Right lobe of liver (tissue), 6 donors: ENCODE measurements at regions not wholly inside any gene's neighbourhood (a gene's known extent, or its start where the extent isn't known, plus 50 kb on each side); places are given as distances from the start of the nearest gene placed in this dataset.
A peak's percentile ranks its signal among the peaks of the same experiment; 100 is the strongest.

Source experiments
- ATAC-seq, 4 donors: fragments of 200-7000 bp; cut with Tn5 transposase; one replicate each; pipeline ENCODE4 v1.9.1; 2020; ENCODE audit warnings: mild to moderate bottlenecking in 4 of 4, moderate library complexity in 4 of 4
- DNase-seq, 3 donors: peaks; one replicate each; pipeline ENCODE4 v3.0.0-alpha.2; 2020
- H3K27ac ChIP-seq, 3 donors: fragments of 200-600 bp; one replicate each; pipeline ENCODE4 v1.8.0; 2022
- H3K27me3 ChIP-seq, 2 donors: fragments of 200-600 bp; one replicate each; pipeline ENCODE4 v1.8.0; 2022
- H3K36me3 ChIP-seq, 4 donors: fragments of 200-600 bp; sonication (generic) in 1 of 4; one replicate each; pipeline versions ENCODE4 v1.5.1 to v1.8.0; 2017 to 2022; ENCODE audit warnings: control low read depth in 1 of 4
- H3K4me1 ChIP-seq, 4 donors: fragments of 200-600 bp; sonication (generic) in 1 of 4; one replicate each; pipeline versions ENCODE4 v1.5.1 to v1.8.0; 2017 to 2022; ENCODE audit warnings: control low read depth in 1 of 4
- H3K4me3 ChIP-seq, 3 donors: fragments of 200-600 bp; one replicate each; pipeline ENCODE4 v1.8.0; 2022
- H3K9me3 ChIP-seq, 4 donors: fragments of 200-600 bp; sonication (generic) in 1 of 4; one replicate each; pipeline versions ENCODE4 v1.5.1 to v1.8.0; 2017 to 2022; ENCODE audit warnings: control low read depth in 1 of 4
- POLR2A ChIP-seq: fragments of 450-650 bp; IDR thresholded peaks from one replicate; pipeline ENCODE4 v1.6.1; 2017; ENCODE audit warnings: antibody characterized with exemption, mild to moderate bottlenecking
- WGBS: methylation state at CpG from one replicate; pipeline ENCODE4 v1.1.6; 2018; ENCODE audit warnings: low coverage, low lambda C conversion rate; ENCODE audit not compliant: insufficient coverage; ENCODE audit errors: missing lambda C conversion rate; 5-methylcytosine and 5-hydroxymethylcytosine counted together
- intact Hi-C, 2 donors: fragments of 100-400 bp; cut with DNase I; formaldehyde crosslinking; loops; one replicate each; pipeline versions ENCODE4 v1.11.2 to v1.14.1; 2022
- TF ChIP-seq, protein P1 (sequence below), 4 donors: fragments of 200-600 bp in 3 of 4; fragments of 450-650 bp in 1 of 4; IDR thresholded peaks; one replicate each; pipeline versions ENCODE4 v1.5.1 to v1.8.0; 2016 to 2022; ENCODE audit warnings: antibody characterized with exemption in 4 of 4, mild to moderate bottlenecking in 2 of 4
- donor health status: DM: no; HTN: yes; CAD: no.
- donor health status: DM: no; HTN: no; CAD: no.
- donor health status: DM: no; HTN: no; CAD: no.
- donor health status: DM: no; HTN: yes; CAD: no.
- donor health status: DM: no; HTN: yes; CAD: no.

DNA sequence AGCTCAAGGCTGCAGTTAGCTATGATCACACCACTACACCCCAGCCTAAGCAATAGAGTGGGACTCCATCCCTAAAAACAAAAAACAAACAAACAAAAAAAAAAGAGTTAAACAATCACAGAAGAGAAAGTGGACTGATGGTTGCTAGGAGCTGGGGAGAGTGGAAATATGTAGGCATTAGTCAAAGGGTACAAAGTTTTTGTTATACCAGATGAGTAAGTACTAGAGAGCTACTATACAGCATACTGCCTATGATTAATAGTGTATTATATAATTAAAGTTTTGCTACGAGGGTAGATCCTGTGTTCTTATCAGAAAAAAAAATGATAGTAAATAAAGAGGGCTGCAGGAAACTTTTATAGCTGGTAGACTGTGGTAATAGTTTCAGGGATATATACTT lies 538.6 kb downstream of the ELAVL2 start:
- intact Hi-C loops = no loop called here
- Histone ChIP-seq H3K4me1 (peaks cover 0 to 16% (median 5%) of the 10 kb centered on the region in 4 donors), H3K36me3 (no peaks in the 10 kb centered on the region), H3K27ac (no peak overlapping the region), H3K27me3 (no peaks in the 10 kb centered on the region), H3K9me3 (no peaks in the 10 kb centered on the region), H3K4me3 (no peak overlapping the region)
- TF ChIP-seq, protein P1, sequence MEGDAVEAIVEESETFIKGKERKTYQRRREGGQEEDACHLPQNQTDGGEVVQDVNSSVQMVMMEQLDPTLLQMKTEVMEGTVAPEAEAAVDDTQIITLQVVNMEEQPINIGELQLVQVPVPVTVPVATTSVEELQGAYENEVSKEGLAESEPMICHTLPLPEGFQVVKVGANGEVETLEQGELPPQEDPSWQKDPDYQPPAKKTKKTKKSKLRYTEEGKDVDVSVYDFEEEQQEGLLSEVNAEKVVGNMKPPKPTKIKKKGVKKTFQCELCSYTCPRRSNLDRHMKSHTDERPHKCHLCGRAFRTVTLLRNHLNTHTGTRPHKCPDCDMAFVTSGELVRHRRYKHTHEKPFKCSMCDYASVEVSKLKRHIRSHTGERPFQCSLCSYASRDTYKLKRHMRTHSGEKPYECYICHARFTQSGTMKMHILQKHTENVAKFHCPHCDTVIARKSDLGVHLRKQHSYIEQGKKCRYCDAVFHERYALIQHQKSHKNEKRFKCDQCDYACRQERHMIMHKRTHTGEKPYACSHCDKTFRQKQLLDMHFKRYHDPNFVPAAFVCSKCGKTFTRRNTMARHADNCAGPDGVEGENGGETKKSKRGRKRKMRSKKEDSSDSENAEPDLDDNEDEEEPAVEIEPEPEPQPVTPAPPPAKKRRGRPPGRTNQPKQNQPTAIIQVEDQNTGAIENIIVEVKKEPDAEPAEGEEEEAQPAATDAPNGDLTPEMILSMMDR (IDR thresholded peaks at IDR 0.05) = no peak
- no peak for TF ChIP-seq POLR2A
- 36% methylated on average over 1 of the region's 1 CpG for WGBS
- DNase-seq = no peak
- ATAC-seq = peak in 1 of 4 donors; percentile 70

DNA sequence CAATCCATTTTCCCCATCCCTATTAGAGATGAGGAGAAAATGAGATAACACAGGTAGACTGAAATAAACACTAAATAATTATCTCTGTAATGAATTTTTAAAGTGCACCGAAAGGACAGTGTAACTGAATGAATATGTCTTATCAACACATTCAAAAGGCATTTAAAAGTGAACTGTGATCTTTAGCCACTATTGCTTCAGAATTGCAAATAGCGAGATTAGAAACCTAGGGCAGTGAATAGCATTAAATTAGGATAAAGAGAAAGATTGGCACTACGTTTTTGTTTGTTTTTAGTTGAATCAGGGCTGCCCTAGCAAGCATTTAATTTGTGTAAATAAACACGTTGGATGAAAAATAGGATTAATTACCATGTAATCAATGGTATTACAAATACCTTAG lies 537.5 kb downstream of the ELAVL2 start:
- intact Hi-C loops = no loop called here
- no peak for TF ChIP-seq POLR2A
- TF ChIP-seq, protein P1 (IDR thresholded peaks at IDR 0.05) = no peak
- peak; percentile 82 to 92 (median 88) for ATAC-seq

DNA sequence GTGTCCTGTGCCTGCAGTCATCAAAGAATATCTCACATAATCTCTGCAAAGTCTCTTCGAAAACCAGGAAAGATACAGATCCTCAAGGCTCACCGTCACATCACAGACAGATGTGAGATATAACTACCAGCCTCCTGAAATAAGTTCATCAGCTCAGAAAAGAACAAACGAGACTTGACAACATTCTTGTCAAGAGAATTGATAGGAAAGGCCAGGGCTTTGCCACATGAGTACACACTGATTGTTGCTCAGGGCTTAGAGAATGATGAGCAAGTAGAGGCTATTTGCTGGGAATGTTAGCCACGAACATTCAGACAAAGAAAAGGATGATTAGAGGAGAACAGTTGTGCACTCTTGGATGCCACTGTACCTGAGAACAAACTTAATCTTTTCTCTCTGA lies 535.1 kb downstream of the ELAVL2 start:
- 62% methylated on average over 4 of the region's 4 CpGs for WGBS
- intact Hi-C loops = no loop called here

More for the DNA sequence above, 537.5 kb downstream of the ELAVL2 start:
- Histone ChIP-seq H3K9me3 (no peaks in the 10 kb centered on the region), H3K27ac (no peak overlapping the region), H3K36me3 (no peaks in the 10 kb centered on the region), H3K4me3 (no peak overlapping the region), H3K27me3 (no peaks in the 10 kb centered on the region), H3K4me1 (peaks cover 0 to 16% (median 5%) of the 10 kb centered on the region in 4 donors)
- 14% methylated on average over 4 of the region's 4 CpGs for WGBS
- DNase-seq = no peak

DNA sequence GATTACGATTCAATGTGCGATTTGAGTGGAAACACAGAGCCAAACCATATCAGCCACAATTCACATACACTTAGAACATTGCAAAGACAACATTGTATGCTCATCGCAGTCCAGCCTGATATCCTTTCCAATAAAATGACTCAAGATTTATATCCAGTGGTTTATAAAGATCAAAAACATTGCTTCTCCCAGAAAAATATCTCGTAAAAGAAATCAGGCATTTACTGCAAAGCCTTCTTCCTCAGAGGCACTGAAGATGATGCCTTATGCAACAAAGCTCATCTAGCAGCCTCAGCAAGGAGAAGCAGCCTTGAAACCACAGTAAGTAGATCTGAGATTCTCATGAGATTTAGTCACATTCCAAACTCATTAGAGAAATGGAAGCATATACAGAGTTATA lies 523.8 kb downstream of the ELAVL2 start:
- intact Hi-C loops = no loop called here
- H3K4me1 ChIP-seq = peaks cover 0 to 4% (median 0%) of the 10 kb centered on the region in 4 donors
- H3K27me3 ChIP-seq = no peaks in the 10 kb centered on the region
- H3K27ac ChIP-seq = no peak overlapping the region
- H3K4me3 ChIP-seq = no peak overlapping the region
- ATAC-seq = no peak
- TF ChIP-seq POLR2A = no peak
- TF ChIP-seq, protein P1 (IDR thresholded peaks at IDR 0.05) = no peak
- no peaks in the 10 kb centered on the region for H3K9me3 ChIP-seq
- no peak for DNase-seq
- 82% methylated on average over 4 of the region's 4 CpGs for WGBS
- no peaks in the 10 kb centered on the region for H3K36me3 ChIP-seq

More for the DNA sequence above, 535.1 kb downstream of the ELAVL2 start:
- no peaks in the 10 kb centered on the region for H3K9me3 ChIP-seq
- no peak overlapping the region for H3K27ac ChIP-seq
- peaks cover 0 to 16% (median 5%) of the 10 kb centered on the region in 4 donors for H3K4me1 ChIP-seq
- H3K36me3 ChIP-seq = no peaks in the 10 kb centered on the region
- DNase-seq = no peak
- TF ChIP-seq, protein P1 (IDR thresholded peaks at IDR 0.05) = no peak
- no peak for TF ChIP-seq POLR2A
- no peaks in the 10 kb centered on the region for H3K27me3 ChIP-seq
- ATAC-seq = no peak
- H3K4me3 ChIP-seq = no peak overlapping the region

DNA sequence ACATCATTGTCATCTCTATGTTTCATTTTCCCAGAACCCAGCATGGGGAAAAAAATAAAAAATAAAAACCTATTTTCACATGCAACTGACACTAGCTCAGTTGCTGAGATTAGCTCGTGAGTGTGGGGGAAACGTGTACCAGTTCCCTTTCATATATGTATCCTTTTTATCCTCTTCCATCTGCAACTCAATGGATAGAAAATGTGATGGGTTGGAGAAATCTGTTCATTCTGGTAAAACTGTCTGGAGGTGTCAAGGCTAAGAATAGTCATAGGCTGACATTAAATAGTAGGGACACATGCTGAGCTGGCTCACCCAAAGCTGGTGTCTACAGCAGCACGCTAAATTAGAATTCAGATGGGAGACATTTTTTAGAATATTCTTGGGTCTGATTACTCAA lies 519.3 kb downstream of the ELAVL2 start:
- TF ChIP-seq, protein P1 (IDR thresholded peaks at IDR 0.05) = no peak
- no peak for TF ChIP-seq POLR2A
- Histone ChIP-seq H3K36me3 (no peaks in the 10 kb centered on the region), H3K27ac (no peak overlapping the region), H3K27me3 (no peaks in the 10 kb centered on the region), H3K4me3 (no peak overlapping the region), H3K4me1 (peaks cover 0 to 4% (median 2%) of the 10 kb centered on the region in 4 donors), H3K9me3 (no peaks in the 10 kb centered on the region)
- no peak for DNase-seq
- ATAC-seq = no peak
- intact Hi-C loops = no loop called here
- 84% methylated on average over 3 of the region's 3 CpGs for WGBS
